PC-3 (cell line): ENCODE measurements at regions not wholly inside any gene's neighbourhood (a gene's known extent, or its start where the extent isn't known, plus 50 kb on each side); places are given as distances from the start of the nearest gene placed in this dataset.
"Not testable (repeated sequence)": the region's sequence is repeated elsewhere in the genome, so short reads cannot be mapped to it uniquely, and the experiment has no call there.

Experiments
- ATAC-seq: fragments of 200-7000 bp; cut with Tn5 transposase; 2 replicates; pipeline ENCODE4 v1.9.1; 2020; ENCODE audit warnings: mild to moderate bottlenecking, moderate library complexity
- BruUV-seq: library from RNA; stranded (reverse); fragments of 400-500 nt; replicated peaks from 2 replicates; lab custom pipeline; 2021; lab: Mats Ljungman, UMichigan
- CTCF ChIA-PET: fragments of 300-600 bp; sonication (Branson Sonifier 250); formaldehyde crosslinking; loops from one replicate; lab custom pipeline; 2022; ENCODE audit warnings: antibody characterized with exemption; lab: Charles Lee
- POLR2A ChIA-PET: fragments of 300-600 bp; sonication (Branson Sonifier 250); formaldehyde crosslinking; loops from one replicate; lab custom pipeline; 2022; ENCODE audit warnings: antibody characterized with exemption; ENCODE audit not compliant: unreplicated experiment; lab: Charles Lee
- DNase-seq: peaks from one replicate; pipeline ENCODE4 v3.0.0-alpha.2; 2015
- H2AFZ ChIP-seq: fragments of 300-600 bp; sonication (generic); 2 replicates; pipeline ENCODE4 v1.6.0; 2016; ENCODE audit warnings: antibody characterized with exemption, low read length
- H3F3A ChIP-seq: fragments of 300-600 bp; sonication (generic); one replicate; pipeline ENCODE4 v1.6.0; 2017; ENCODE audit warnings: antibody characterized with exemption, low read length, control low read depth, mild to moderate bottlenecking; ENCODE audit not compliant: unreplicated experiment
- H3K27ac ChIP-seq: fragments of 300-600 bp; sonication (generic); 2 replicates; pipeline ENCODE4 v1.5.1; 2016; ENCODE audit warnings: mild to moderate bottlenecking, low read length
- H3K27me3 ChIP-seq: fragments of 300-600 bp; sonication (generic); 2 replicates; pipeline ENCODE4 v1.6.1; 2016; ENCODE audit warnings: low read length, mixed read lengths
- H3K36me3 ChIP-seq: fragments of 300-600 bp; sonication (generic); 2 replicates; pipeline ENCODE4 v1.6.1; 2016; ENCODE audit warnings: low read depth, mixed run types, low read length, mixed read lengths
- H3K4me1 ChIP-seq: fragments of 300-600 bp; sonication (generic); 2 replicates; pipeline ENCODE4 v1.5.1; 2016; ENCODE audit warnings: low read length; ENCODE audit not compliant: insufficient read depth
- H3K4me2 ChIP-seq: fragments of 300-600 bp; sonication (generic); 2 replicates; pipeline ENCODE4 v1.6.0; 2016; ENCODE audit warnings: low read length
- H3K4me3 ChIP-seq: fragments of 300-600 bp; sonication (generic); 2 replicates; pipeline ENCODE4 v1.5.1; 2016; ENCODE audit warnings: mild to moderate bottlenecking, low read length, mixed read lengths
- H3K79me2 ChIP-seq: fragments of 300-600 bp; sonication (generic); 2 replicates; pipeline ENCODE4 v1.6.1; 2017; ENCODE audit warnings: low read length, mixed read lengths
- H3K9ac ChIP-seq: fragments of 300-600 bp; sonication (generic); 2 replicates; pipeline ENCODE4 v1.6.0; 2016; ENCODE audit warnings: mild to moderate bottlenecking, low read length
- H3K9me2 ChIP-seq: fragments of 300-600 bp; sonication (generic); replicated peaks from 2 replicates; pipeline ENCODE4 v1.6.1; 2016; ENCODE audit warnings: mixed run types, low read length, mixed read lengths
- H3K9me3 ChIP-seq: fragments of 300-600 bp; sonication (generic); 2 replicates; pipeline ENCODE4 v1.6.1; 2016; ENCODE audit warnings: low read length, mixed read lengths
- H4K20me1 ChIP-seq: fragments of 300-600 bp; sonication (generic); 2 replicates; pipeline ENCODE4 v1.6.1; 2016; ENCODE audit warnings: low read length, mixed read lengths
- EZH2 ChIP-seq: fragments of 300-600 bp; sonication (generic); IDR thresholded peaks from one replicate; pipeline ENCODE4 v1.6.1; 2017; ENCODE audit warnings: antibody characterized with exemption, mild to moderate bottlenecking, low read length; ENCODE audit not compliant: unreplicated experiment
- EZH2phosphoT487 ChIP-seq: fragments of 300-600 bp; sonication (generic); IDR thresholded peaks from 2 replicates; pipeline ENCODE4 v1.6.1; 2018; ENCODE audit warnings: mild to moderate bottlenecking, antibody characterized with exemption, low read length, borderline replicate concordance
- intact Hi-C: fragments of 100-400 bp; cut with micrococcal nuclease; formaldehyde crosslinking; loops from 2 replicates; pipeline ENCODE4 v1.9.0; 2023
- TF ChIP-seq, protein P1 (sequence below): fragments of 300-600 bp; sonication (generic); conservative IDR thresholded peaks from 2 replicates; pipeline ENCODE4 v1.5.1; 2017; ENCODE audit warnings: antibody characterized with exemption, low read depth, mild to moderate bottlenecking, low read length

DNA sequence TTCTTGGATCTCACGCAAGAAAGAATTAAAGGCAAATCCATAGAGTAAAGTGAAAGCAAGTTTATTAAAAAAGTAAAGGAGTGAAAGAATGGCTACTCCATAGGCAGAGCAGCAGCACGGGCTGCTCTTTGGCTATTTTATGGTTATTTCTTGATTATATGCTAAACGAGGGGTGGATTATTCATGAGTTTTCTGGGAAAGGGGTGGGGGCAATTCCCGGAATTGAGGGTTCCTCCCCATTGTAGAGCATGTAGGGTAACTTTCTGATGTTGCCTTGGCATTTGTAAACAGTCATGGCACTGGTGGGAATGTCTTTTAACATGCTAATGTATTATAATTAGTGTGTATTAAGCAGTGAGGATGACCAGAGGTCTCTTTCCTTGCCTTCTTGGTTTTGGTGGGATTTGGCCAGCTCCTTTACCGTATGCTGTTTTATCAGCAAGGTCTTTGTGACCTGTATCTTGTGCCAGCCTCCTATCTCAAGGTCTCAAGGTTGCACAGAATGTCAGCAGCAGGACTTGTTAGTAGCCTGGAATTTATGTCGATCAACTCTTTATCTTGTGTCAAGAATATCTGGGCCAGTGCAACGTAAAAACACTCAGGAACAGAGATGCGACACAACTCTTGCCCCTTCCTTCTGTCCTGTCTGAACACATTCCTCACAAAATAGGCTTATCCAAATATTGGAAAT is 931.4 kb downstream of the QKI start:
- ChIA-PET CTCF (no interaction called here), POLR2A (no interaction called here)
- Histone ChIP-seq H3K27ac (no peak overlapping the region), H3K4me1 (no peaks in the 10 kb centered on the region), H3K9ac (no peak overlapping the region), H3K4me2 (no peak overlapping the region), H3K36me3 (no peaks in the 10 kb centered on the region), H3K9me2 (no peaks in the 10 kb centered on the region), H3K79me2 (no peaks in the 10 kb centered on the region), H3K4me3 (no peak overlapping the region), H3K27me3 (no peaks in the 10 kb centered on the region), H3F3A (no peaks in the 10 kb centered on the region), H3K9me3 (no peaks in the 10 kb centered on the region), H2AFZ (no peak overlapping the region), H4K20me1 (no peaks in the 10 kb centered on the region)
- BruUV-seq: no TSS peak
- no peak for DNase-seq
- TF ChIP-seq, protein P1, sequence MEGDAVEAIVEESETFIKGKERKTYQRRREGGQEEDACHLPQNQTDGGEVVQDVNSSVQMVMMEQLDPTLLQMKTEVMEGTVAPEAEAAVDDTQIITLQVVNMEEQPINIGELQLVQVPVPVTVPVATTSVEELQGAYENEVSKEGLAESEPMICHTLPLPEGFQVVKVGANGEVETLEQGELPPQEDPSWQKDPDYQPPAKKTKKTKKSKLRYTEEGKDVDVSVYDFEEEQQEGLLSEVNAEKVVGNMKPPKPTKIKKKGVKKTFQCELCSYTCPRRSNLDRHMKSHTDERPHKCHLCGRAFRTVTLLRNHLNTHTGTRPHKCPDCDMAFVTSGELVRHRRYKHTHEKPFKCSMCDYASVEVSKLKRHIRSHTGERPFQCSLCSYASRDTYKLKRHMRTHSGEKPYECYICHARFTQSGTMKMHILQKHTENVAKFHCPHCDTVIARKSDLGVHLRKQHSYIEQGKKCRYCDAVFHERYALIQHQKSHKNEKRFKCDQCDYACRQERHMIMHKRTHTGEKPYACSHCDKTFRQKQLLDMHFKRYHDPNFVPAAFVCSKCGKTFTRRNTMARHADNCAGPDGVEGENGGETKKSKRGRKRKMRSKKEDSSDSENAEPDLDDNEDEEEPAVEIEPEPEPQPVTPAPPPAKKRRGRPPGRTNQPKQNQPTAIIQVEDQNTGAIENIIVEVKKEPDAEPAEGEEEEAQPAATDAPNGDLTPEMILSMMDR: no peak
- TF ChIP-seq EZH2phosphoT487 (no peak), EZH2 (no peak)
- ATAC-seq: no peak
- intact Hi-C loops: no loop called here

GRCh38 chr6:164345327-164345726 is 930.8 kb downstream of the QKI start:
- ChIA-PET POLR2A (no interaction called here), CTCF (no interaction called here)
- Histone ChIP-seq H4K20me1 (no peaks in the 10 kb centered on the region), H3K9ac (no peak overlapping the region), H2AFZ (no peak overlapping the region), H3K4me1 (no peaks in the 10 kb centered on the region), H3K9me3 (no peaks in the 10 kb centered on the region), H3F3A (no peaks in the 10 kb centered on the region), H3K9me2 (no peaks in the 10 kb centered on the region), H3K4me2 (no peak overlapping the region), H3K4me3 (no peak overlapping the region), H3K27me3 (no peaks in the 10 kb centered on the region), H3K27ac (no peak overlapping the region), H3K36me3 (no peaks in the 10 kb centered on the region), H3K79me2 (no peaks in the 10 kb centered on the region)
- ATAC-seq (no peak), DNase-seq (no peak)
- TF ChIP-seq, protein P1: no peak
- no peak for TF ChIP-seq EZH2phosphoT487
- no peak for TF ChIP-seq EZH2
- intact Hi-C loops: no loop called here
- BruUV-seq: no TSS peak

DNA sequence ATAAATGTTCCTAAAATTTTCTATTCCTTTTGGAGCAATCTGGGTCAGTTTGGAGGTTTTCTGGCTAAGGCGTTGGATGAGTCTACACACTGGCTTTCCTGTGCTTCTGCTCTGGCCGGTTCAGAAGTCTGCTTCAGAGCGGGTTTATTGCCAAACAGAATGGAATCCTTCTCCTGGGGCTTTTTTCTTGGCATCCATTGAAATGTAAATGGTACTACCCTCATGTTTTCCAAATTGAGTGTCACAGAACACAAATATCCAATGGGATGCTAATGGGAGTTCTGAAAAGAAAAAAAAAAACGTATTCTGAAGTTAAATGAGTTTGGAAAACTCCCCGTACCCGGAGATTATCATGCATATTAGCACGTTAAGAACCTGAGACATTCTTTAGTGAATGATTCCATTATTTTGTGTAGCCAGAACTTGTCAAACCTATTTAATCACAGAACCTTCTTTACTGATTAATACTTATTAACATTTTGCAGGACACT is 930.3 kb downstream of the QKI start:
- Histone ChIP-seq H3K79me2 (no peaks in the 10 kb centered on the region), H4K20me1 (no peaks in the 10 kb centered on the region), H3K9me2 (no peaks in the 10 kb centered on the region), H3F3A (no peaks in the 10 kb centered on the region), H2AFZ (no peak overlapping the region), H3K27me3 (no peaks in the 10 kb centered on the region), H3K4me1 (no peaks in the 10 kb centered on the region), H3K9me3 (no peaks in the 10 kb centered on the region), H3K27ac (no peak overlapping the region), H3K36me3 (no peaks in the 10 kb centered on the region), H3K9ac (no peak overlapping the region), H3K4me3 (no peak overlapping the region), H3K4me2 (no peak overlapping the region)
- no peak for TF ChIP-seq EZH2phosphoT487
- no peak for TF ChIP-seq EZH2
- TF ChIP-seq, protein P1: no peak
- DNase-seq (no peak), ATAC-seq (no peak)
- ChIA-PET POLR2A (no interaction called here), CTCF (no interaction called here)
- intact Hi-C loops: no loop called here
- no TSS peak for BruUV-seq

GRCh38 chr6:164339442-164339841 is 924.9 kb downstream of the QKI start:
- POLR2A ChIA-PET, H3F3A ChIP-seq, H3K27me3 ChIP-seq, H3K27ac ChIP-seq, H4K20me1 ChIP-seq, H2AFZ ChIP-seq, CTCF ChIA-PET, DNase-seq, H3K4me1 ChIP-seq, ATAC-seq, intact Hi-C loops, H3K9me3 ChIP-seq, H3K4me2 ChIP-seq, H3K4me3 ChIP-seq, BruUV-seq, H3K79me2 ChIP-seq, H3K9me2 ChIP-seq, H3K36me3 ChIP-seq, H3K9ac ChIP-seq: not testable (repeated sequence)
